ENCODE measurements at regions not wholly inside any gene's neighbourhood (a gene's known extent, or its start where the extent isn't known, plus 50 kb on each side); places are given as distances from the start of the nearest gene placed in this dataset.
A peak's percentile ranks its signal among the peaks of the same experiment; 100 is the strongest.

GRCh38 chrX:131728295-131729145, 184.6 kb downstream of the OR13H1 start:
- peak; percentile 82 for ATAC-seq (ENCODE audit: insufficient read depth, low FRiP score)
- peak overlapping the region; percentile 59 to 93 for H3K9ac ChIP-seq (ENCODE audit: insufficient read depth in 1 of 2, low read length in 2 of 2)

GRCh38 chrX:131729295-131729694, 185.4 kb downstream of the OR13H1 start:
- TF ChIP-seq CTCF (IDR thresholded peaks at IDR 0.05; ENCODE audit: control extremely low read depth, extremely low read depth), result peak; percentile 37
- peak overlapping the region; percentile 59 to 93 for H3K9ac ChIP-seq (ENCODE audit: insufficient read depth in 1 of 2, low read length in 2 of 2)
- peak; percentile 84 for ATAC-seq (ENCODE audit: insufficient read depth, low FRiP score)
- H3K4me3 ChIP-seq, result peak overlapping the region; percentile 18
- no peaks in the 10 kb centered on the region for H3K4me1 ChIP-seq (ENCODE audit: control insufficient read depth in 5 of 5, insufficient read depth in 5 of 5, low read length in 5 of 5)
- H3K36me3 ChIP-seq (ENCODE audit: control insufficient read depth in 4 of 4, insufficient read depth in 4 of 4, low read length in 4 of 4), result no peaks in the 10 kb centered on the region
- WGBS, 2 donors, result 48 to 92% methylated on average over 15 of the region's 15 CpGs
- H3K27me3 ChIP-seq (ENCODE audit: control insufficient read depth in 3 of 3, insufficient read depth in 3 of 3, low read length in 2 of 3), result peaks cover 0 to 2% (median 0%) of the 10 kb centered on the region in 3 donors
- peak in 2 of 3 donors; percentile 94 to 97 for DNase-seq
- peaks cover 0 to 3% (median 0%) of the 10 kb centered on the region in 4 donors for H3K9me3 ChIP-seq (ENCODE audit: control insufficient read depth in 4 of 4, insufficient read depth in 3 of 4, low read length in 3 of 4)
- H3K27ac ChIP-seq (ENCODE audit: low read depth in 1 of 2, low read length in 1 of 2), result peak overlapping the region in 1 of 2 donors; percentile 93

More at GRCh38 chrX:131728295-131729145, 184.6 kb downstream of the OR13H1 start:
- peak; percentile 26 for TF ChIP-seq CTCF (IDR thresholded peaks at IDR 0.05; ENCODE audit: control extremely low read depth, extremely low read depth)
- DNase-seq, result peak in 2 of 3 donors; percentile 91 to 96
- H3K4me1 ChIP-seq (ENCODE audit: control insufficient read depth in 5 of 5, insufficient read depth in 5 of 5, low read length in 5 of 5), result no peaks in the 10 kb centered on the region
- 45 to 95% methylated on average over 19 of the region's 19 CpGs for WGBS, 2 donors
- H3K4me3 ChIP-seq, result peak overlapping the region; percentile 42
- no peaks in the 10 kb centered on the region for H3K9me3 ChIP-seq (ENCODE audit: control insufficient read depth in 4 of 4, insufficient read depth in 3 of 4, low read length in 3 of 4)
- H3K27ac ChIP-seq (ENCODE audit: low read depth in 1 of 2, low read length in 1 of 2), result peak overlapping the region in 1 of 2 donors; percentile 93
- no peaks in the 10 kb centered on the region for H3K36me3 ChIP-seq (ENCODE audit: control insufficient read depth in 4 of 4, insufficient read depth in 4 of 4, low read length in 4 of 4)
- peaks cover 0 to 2% (median 0%) of the 10 kb centered on the region in 3 donors for H3K27me3 ChIP-seq (ENCODE audit: control insufficient read depth in 3 of 3, insufficient read depth in 3 of 3, low read length in 2 of 3)

- peak; percentile 37 for TF ChIP-seq CTCF (IDR thresholded peaks at IDR 0.05; ENCODE audit: control extremely low read depth, extremely low read depth)
- WGBS, 2 donors, result 49 to 95% methylated on average over 9 of the region's 9 CpGs
- Histone ChIP-seq H3K9me3 (ENCODE audit: control insufficient read depth in 4 of 4, insufficient read depth in 3 of 4, low read length in 3 of 4) (peaks cover 0 to 6% (median 1%) of the 10 kb centered on the region in 4 donors), H3K4me3 (no peak overlapping the region), H3K9ac (ENCODE audit: insufficient read depth in 1 of 2, low read length in 2 of 2) (peak overlapping the region in 1 of 2 donors; percentile 24), H3K36me3 (ENCODE audit: control insufficient read depth in 4 of 4, insufficient read depth in 4 of 4, low read length in 4 of 4) (no peaks in the 10 kb centered on the region), H3K4me1 (ENCODE audit: control insufficient read depth in 5 of 5, insufficient read depth in 5 of 5, low read length in 5 of 5) (no peaks in the 10 kb centered on the region), H3K27ac (ENCODE audit: low read depth in 1 of 2, low read length in 1 of 2) (no peak overlapping the region), H3K27me3 (ENCODE audit: control insufficient read depth in 3 of 3, insufficient read depth in 3 of 3, low read length in 2 of 3) (no peaks in the 10 kb centered on the region)
- peak; percentile 86 for ATAC-seq (ENCODE audit: insufficient read depth, low FRiP score)
- peak in 2 of 3 donors; percentile 92 to 98 for DNase-seq
Measured at GRCh38 chrX:131734621-131735020, 190.7 kb downstream of the OR13H1 start.
